ENCODE measurements at regions not wholly inside any gene's neighbourhood (a gene's known extent, or its start where the extent isn't known, plus 50 kb on each side); places are given as distances from the start of the nearest gene placed in this dataset.

DNA sequence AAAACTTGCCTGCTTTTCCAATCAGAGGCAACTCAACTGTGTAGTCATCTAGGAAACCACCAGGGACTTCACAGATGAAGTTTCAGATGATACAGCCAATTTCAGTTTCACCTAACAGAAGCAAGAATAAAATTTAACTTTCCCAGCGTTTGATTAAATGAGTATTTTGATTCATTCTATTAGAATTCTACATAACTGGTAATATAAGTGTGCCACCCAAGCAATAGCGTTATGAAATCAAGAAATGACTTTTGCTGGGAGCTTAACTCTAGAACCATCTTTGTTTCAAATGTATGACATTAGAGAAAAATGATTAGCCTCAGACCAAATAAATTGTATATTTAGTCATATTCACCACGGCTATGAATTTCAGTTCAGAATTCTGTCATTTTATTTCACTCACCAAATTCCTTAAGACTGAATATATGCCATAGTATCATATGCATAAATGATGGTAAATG is 239.3 kb downstream of the NRIP1 start:
- Histone ChIP-seq H3K9me3 (no peaks in the 10 kb centered on the region), H3K4me3 (no peak overlapping the region), H3K4me1 (no peaks in the 10 kb centered on the region), H3K27me3 (no peaks in the 10 kb centered on the region), H3K36me3 (no peaks in the 10 kb centered on the region), H3K27ac (no peak overlapping the region)
- 79 to 90% (median 88%) methylated on average over 3 of the region's 3 CpGs for WGBS, 5 donors
- TF ChIP-seq EP300 (IDR thresholded peaks at IDR 0.05): no peak
- no peak for TF ChIP-seq POLR2AphosphoS5 (IDR thresholded peaks at IDR 0.05)
- TF ChIP-seq, protein P1, sequence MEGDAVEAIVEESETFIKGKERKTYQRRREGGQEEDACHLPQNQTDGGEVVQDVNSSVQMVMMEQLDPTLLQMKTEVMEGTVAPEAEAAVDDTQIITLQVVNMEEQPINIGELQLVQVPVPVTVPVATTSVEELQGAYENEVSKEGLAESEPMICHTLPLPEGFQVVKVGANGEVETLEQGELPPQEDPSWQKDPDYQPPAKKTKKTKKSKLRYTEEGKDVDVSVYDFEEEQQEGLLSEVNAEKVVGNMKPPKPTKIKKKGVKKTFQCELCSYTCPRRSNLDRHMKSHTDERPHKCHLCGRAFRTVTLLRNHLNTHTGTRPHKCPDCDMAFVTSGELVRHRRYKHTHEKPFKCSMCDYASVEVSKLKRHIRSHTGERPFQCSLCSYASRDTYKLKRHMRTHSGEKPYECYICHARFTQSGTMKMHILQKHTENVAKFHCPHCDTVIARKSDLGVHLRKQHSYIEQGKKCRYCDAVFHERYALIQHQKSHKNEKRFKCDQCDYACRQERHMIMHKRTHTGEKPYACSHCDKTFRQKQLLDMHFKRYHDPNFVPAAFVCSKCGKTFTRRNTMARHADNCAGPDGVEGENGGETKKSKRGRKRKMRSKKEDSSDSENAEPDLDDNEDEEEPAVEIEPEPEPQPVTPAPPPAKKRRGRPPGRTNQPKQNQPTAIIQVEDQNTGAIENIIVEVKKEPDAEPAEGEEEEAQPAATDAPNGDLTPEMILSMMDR (IDR thresholded peaks at IDR 0.05): no peak
- no peak for TF ChIP-seq POLR2A (IDR thresholded peaks at IDR 0.05)
- no peak for DNase-seq
- intact Hi-C loops (cut with DNase I; ENCODE audit: low total_unique reads): no loop called here

DNA sequence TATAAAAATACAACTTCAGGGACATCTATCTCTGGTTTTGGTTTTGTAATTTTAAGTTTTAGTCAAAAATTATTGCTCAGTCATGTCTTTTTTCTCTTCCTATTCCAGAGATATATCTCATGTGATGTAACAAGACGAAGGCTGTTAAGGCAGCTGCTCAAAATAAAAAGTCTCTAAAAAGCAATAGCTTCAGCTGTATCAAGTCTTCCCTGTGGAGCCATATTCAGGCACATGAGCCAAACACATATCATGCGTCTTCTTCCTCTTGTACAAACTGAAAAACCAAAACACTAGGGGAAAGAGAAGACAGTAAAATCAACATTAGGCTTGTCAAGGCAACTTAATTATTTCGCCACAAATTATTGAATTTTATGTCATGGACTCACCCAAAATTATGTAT is 240.7 kb downstream of the NRIP1 start:
- intact Hi-C loops (cut with DNase I; ENCODE audit: low total_unique reads): no loop called here
- H3K4me3 ChIP-seq: no peak overlapping the region
- no peaks in the 10 kb centered on the region for H3K4me1 ChIP-seq
- 88 to 97% (median 91%) methylated on average over 3 of the region's 3 CpGs for WGBS, 5 donors
- H3K36me3 ChIP-seq: no peaks in the 10 kb centered on the region
- H3K27me3 ChIP-seq: no peaks in the 10 kb centered on the region
- DNase-seq: no peak
- no peaks in the 10 kb centered on the region for H3K9me3 ChIP-seq
- TF ChIP-seq, protein P1 (IDR thresholded peaks at IDR 0.05): no peak
- TF ChIP-seq POLR2A (IDR thresholded peaks at IDR 0.05): no peak
- no peak for TF ChIP-seq POLR2AphosphoS5 (IDR thresholded peaks at IDR 0.05)
- TF ChIP-seq EP300 (IDR thresholded peaks at IDR 0.05): no peak
- no peak overlapping the region for H3K27ac ChIP-seq

DNA sequence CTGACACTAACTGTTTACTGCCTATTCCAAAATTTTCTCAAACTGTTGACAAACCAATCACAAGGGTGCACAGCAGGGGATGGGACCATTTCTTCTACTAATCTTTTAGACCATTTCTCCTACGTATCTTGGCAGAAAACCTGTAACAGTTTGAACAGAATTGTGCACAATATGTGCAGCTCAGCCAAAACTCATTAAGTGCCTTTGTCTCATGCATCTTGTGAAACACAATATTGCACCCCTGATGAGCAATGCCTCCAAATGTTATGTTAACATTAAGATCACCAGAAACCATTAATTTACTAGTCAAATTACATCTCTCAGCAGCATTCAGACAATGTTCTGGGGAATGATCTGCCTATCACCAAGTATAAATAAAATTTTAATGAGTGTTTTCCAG is 247.5 kb downstream of the NRIP1 start:
- intact Hi-C loops (cut with DNase I; ENCODE audit: low total_unique reads): no loop called here
- Histone ChIP-seq H3K36me3 (no peaks in the 10 kb centered on the region), H3K27ac (no peak overlapping the region), H3K27me3 (no peaks in the 10 kb centered on the region), H3K4me3 (no peak overlapping the region), H3K4me1 (no peaks in the 10 kb centered on the region), H3K9me3 (peaks cover 0 to 2% (median under 1%) of the 10 kb centered on the region in 4 donors)
- WGBS, 5 donors: 50 to 69% (median 66%) methylated on average over 1 of the region's 1 CpG
- TF ChIP-seq, protein P1 (IDR thresholded peaks at IDR 0.05): no peak
- TF ChIP-seq POLR2A (IDR thresholded peaks at IDR 0.05): no peak
- no peak for TF ChIP-seq EP300 (IDR thresholded peaks at IDR 0.05)
- TF ChIP-seq POLR2AphosphoS5 (IDR thresholded peaks at IDR 0.05): no peak
- no peak for DNase-seq

DNA sequence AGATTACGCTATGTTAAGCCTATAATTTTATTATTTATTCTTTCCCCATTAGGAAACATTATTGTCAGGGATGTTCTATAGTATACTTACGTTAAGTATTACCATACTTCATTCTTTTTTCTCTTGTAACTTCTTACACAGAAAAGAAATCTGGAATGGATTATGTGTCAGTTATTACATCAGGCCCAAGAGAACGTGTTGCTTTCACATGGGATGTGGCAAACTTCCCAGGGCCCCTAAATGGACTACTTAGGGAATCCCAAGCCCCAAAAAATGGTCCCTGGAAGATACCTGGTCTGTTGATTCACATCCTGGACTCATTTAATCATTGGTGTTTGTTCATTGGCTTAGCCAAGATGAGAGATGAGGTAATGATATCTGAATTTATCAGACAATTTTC is 249.8 kb downstream of the NRIP1 start:
- DNase-seq: no peak
- Histone ChIP-seq H3K27ac (no peak overlapping the region), H3K4me1 (no peaks in the 10 kb centered on the region), H3K4me3 (no peak overlapping the region), H3K36me3 (no peaks in the 10 kb centered on the region), H3K27me3 (no peaks in the 10 kb centered on the region), H3K9me3 (peaks cover 0 to 11% (median 7%) of the 10 kb centered on the region in 4 donors)
- WGBS, 5 donors: 81 to 88% (median 88%) methylated on average over 3 of the region's 3 CpGs
- TF ChIP-seq POLR2A (IDR thresholded peaks at IDR 0.05): no peak
- TF ChIP-seq POLR2AphosphoS5 (IDR thresholded peaks at IDR 0.05): no peak
- TF ChIP-seq EP300 (IDR thresholded peaks at IDR 0.05): no peak
- TF ChIP-seq, protein P1 (IDR thresholded peaks at IDR 0.05): no peak
- intact Hi-C loops (cut with DNase I; ENCODE audit: low total_unique reads): no loop called here
